SU-DHL-6 (cell line): ENCODE measurements at regions not wholly inside any gene's neighbourhood (a gene's known extent, or its start where the extent isn't known, plus 50 kb on each side); places are given as distances from the start of the nearest gene placed in this dataset.

ENCODE experiments used
- H2AFZ ChIP-seq: fragments of 200-600 bp; sonication (generic); 2 replicates; pipeline ENCODE4 v1.6.1; 2014; ENCODE audit warnings: low read depth, mild to moderate bottlenecking, moderate library complexity, mixed read lengths, antibody characterized with exemption, low read length; ENCODE audit not compliant: severe bottlenecking
- H3F3A ChIP-seq: fragments of 200-600 bp; shearing (Covaris generic); 2 replicates; pipeline ENCODE4 v1.6.0; 2016; ENCODE audit warnings: antibody characterized with exemption, mild to moderate bottlenecking; ENCODE audit not compliant: insufficient read depth
- H3K27ac ChIP-seq: fragments of 200-600 bp; sonication (generic); 2 replicates; pipeline ENCODE4 v1.5.1; 2016; ENCODE audit warnings: low read depth, mild to moderate bottlenecking, low read length, moderate library complexity, mixed read lengths
- H3K27me3 ChIP-seq: fragments of 200-600 bp; sonication (generic), shearing (Covaris generic); 2 replicates; pipeline ENCODE4 v1.6.0; 2014; ENCODE audit warnings: mild to moderate bottlenecking, low read length
- H3K36me3 ChIP-seq: fragments of 200-600 bp; sonication (generic); 2 replicates; pipeline ENCODE4 v1.6.1; 2014; ENCODE audit warnings: mild to moderate bottlenecking, low read length, mixed read lengths
- H3K4me2 ChIP-seq: fragments of 300-600, 200-600 bp; shearing (Covaris generic), sonication (generic); 2 replicates; pipeline ENCODE4 v1.6.0; 2014; ENCODE audit warnings: low read length, low read depth, mild to moderate bottlenecking; ENCODE audit not compliant: poor library complexity, severe bottlenecking
- H3K4me3 ChIP-seq: fragments of 200-600 bp; sonication (generic); 2 replicates; pipeline ENCODE4 v1.5.1; 2014; ENCODE audit warnings: antibody characterized with exemption, low read length, mild to moderate bottlenecking, mixed read lengths; ENCODE audit not compliant: insufficient read depth, poor library complexity, severe bottlenecking
- H3K79me2 ChIP-seq: fragments of 200-600 bp; sonication (generic); 2 replicates; pipeline ENCODE4 v1.6.1; 2014; ENCODE audit warnings: mild to moderate bottlenecking, low read length, moderate library complexity; ENCODE audit not compliant: insufficient read depth
- H3K9ac ChIP-seq: fragments of 200-600 bp; sonication (generic); 2 replicates; pipeline ENCODE4 v1.7.0; 2014; ENCODE audit warnings: mild to moderate bottlenecking, low read length
- H3K9me2 ChIP-seq: fragments of 200-600 bp; sonication (generic); replicated peaks from 2 replicates; pipeline ENCODE4 v1.6.1; 2014; ENCODE audit warnings: low read length; ENCODE audit not compliant: insufficient read depth
- H3K9me3 ChIP-seq: fragments of 200-600 bp; sonication (generic); 2 replicates; pipeline ENCODE4 v1.6.1; 2014; ENCODE audit warnings: low read length, mixed read lengths; ENCODE audit not compliant: insufficient read depth
- H4K20me1 ChIP-seq: fragments of 200-600 bp; sonication (generic); 2 replicates; pipeline ENCODE4 v1.6.1; 2014; ENCODE audit warnings: low read depth, mild to moderate bottlenecking, antibody characterized with exemption, low read length, moderate library complexity, mixed read lengths
- CTCF ChIP-seq: fragments of 200-600 bp; sonication (generic); IDR thresholded peaks from one replicate; pipeline ENCODE4 v1.5.1; 2017; ENCODE audit warnings: antibody characterized with exemption, mild to moderate bottlenecking, low read length, moderate library complexity; ENCODE audit not compliant: insufficient read depth, poor library complexity, severe bottlenecking
- EZH2phosphoT487 ChIP-seq: fragments of 200-600 bp; sonication (generic), shearing (Covaris generic); conservative IDR thresholded peaks from 2 replicates; pipeline ENCODE4 v1.6.1; 2018; ENCODE audit warnings: mild to moderate bottlenecking, antibody characterized with exemption, low read length, moderate library complexity, mixed read lengths

GRCh38 chr1:200265881-200266280, 144.0 kb downstream of the ZNF281 start:
- Histone ChIP-seq H3K4me3 (no peak overlapping the region), H3K9me2 (no peaks in the 10 kb centered on the region; the same call in 1 of the 2 replicates), H3K9ac (no peak overlapping the region), H3K36me3 (no peaks in the 10 kb centered on the region), H2AFZ (no peak overlapping the region), H4K20me1 (no peaks in the 10 kb centered on the region), H3K27ac (no peak overlapping the region), H3K79me2 (no peaks in the 10 kb centered on the region), H3F3A (no peaks in the 10 kb centered on the region), H3K4me2 (no peak overlapping the region), H3K27me3 (no peaks in the 10 kb centered on the region), H3K9me3 (no peaks in the 10 kb centered on the region)
- TF ChIP-seq CTCF = no peak
- TF ChIP-seq EZH2phosphoT487 = no peak

- Histone ChIP-seq H3F3A (no peaks in the 10 kb centered on the region), H3K9me3 (no peaks in the 10 kb centered on the region), H3K27me3 (no peaks in the 10 kb centered on the region), H3K9ac (no peak overlapping the region), H3K4me2 (no peak overlapping the region), H3K79me2 (no peaks in the 10 kb centered on the region), H3K4me3 (no peak overlapping the region), H4K20me1 (no peaks in the 10 kb centered on the region), H3K36me3 (no peaks in the 10 kb centered on the region), H2AFZ (no peak overlapping the region), H3K9me2 (no peaks in the 10 kb centered on the region; the same call in 1 of the 2 replicates), H3K27ac (no peak overlapping the region)
- no peak for TF ChIP-seq CTCF
- no peak for TF ChIP-seq EZH2phosphoT487
Measured at GRCh38 chr1:200265104-200265503, 144.7 kb downstream of the ZNF281 start.

GRCh38 chr1:200263203-200263602, 146.6 kb downstream of the ZNF281 start:
- TF ChIP-seq EZH2phosphoT487 (no peak), CTCF (no peak)
- Histone ChIP-seq H2AFZ (no peak overlapping the region), H3K27me3 (no peaks in the 10 kb centered on the region), H3K9ac (no peak overlapping the region), H3K27ac (no peak overlapping the region), H3K4me3 (no peak overlapping the region), H3K4me2 (no peak overlapping the region), H4K20me1 (no peaks in the 10 kb centered on the region), H3K9me2 (no peaks in the 10 kb centered on the region; the same call in 1 of the 2 replicates), H3K36me3 (no peaks in the 10 kb centered on the region), H3K79me2 (no peaks in the 10 kb centered on the region), H3F3A (no peaks in the 10 kb centered on the region), H3K9me3 (no peaks in the 10 kb centered on the region)
